OCI-LY3 (cell line): ENCODE measurements at regions not wholly inside any gene's neighbourhood (a gene's known extent, or its start where the extent isn't known, plus 50 kb on each side); places are given as distances from the start of the nearest gene placed in this dataset.

Experiments
- EZH2phosphoT487 ChIP-seq: fragments of 200-600 bp; shearing (Covaris generic); IDR thresholded peaks from 2 replicates; pipeline ENCODE4 v1.6.1; 2018; ENCODE audit warnings: antibody characterized with exemption, mixed run types, low read depth
- TF ChIP-seq, protein P1 (sequence below): fragments of 200-600, 300-600 bp; sonication (generic); IDR thresholded peaks from 2 replicates; pipeline ENCODE4 v1.5.1; 2014; ENCODE audit warnings: antibody characterized with exemption, low read length, low read depth

DNA sequence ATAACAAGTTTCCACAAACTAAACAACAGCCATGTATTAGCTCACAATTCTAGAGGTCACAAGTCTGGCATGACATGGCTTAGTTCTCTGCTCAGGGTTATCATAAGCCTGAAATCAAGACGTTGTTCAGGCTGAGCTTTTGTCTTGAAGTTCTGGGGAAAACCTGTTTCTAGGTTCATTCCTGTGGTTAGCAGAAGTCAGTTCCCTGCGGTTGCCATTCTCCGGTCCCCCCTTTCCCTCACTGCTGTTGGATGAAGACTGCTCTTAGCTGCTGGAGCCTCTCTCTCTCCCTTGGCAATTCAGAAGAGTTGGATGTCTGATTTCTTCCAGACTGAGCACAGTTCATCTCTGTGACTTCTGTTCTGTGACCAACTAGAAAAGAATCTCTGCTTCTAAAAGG is 962.6 kb downstream of the PCDH7 start:
- TF ChIP-seq, protein P1, sequence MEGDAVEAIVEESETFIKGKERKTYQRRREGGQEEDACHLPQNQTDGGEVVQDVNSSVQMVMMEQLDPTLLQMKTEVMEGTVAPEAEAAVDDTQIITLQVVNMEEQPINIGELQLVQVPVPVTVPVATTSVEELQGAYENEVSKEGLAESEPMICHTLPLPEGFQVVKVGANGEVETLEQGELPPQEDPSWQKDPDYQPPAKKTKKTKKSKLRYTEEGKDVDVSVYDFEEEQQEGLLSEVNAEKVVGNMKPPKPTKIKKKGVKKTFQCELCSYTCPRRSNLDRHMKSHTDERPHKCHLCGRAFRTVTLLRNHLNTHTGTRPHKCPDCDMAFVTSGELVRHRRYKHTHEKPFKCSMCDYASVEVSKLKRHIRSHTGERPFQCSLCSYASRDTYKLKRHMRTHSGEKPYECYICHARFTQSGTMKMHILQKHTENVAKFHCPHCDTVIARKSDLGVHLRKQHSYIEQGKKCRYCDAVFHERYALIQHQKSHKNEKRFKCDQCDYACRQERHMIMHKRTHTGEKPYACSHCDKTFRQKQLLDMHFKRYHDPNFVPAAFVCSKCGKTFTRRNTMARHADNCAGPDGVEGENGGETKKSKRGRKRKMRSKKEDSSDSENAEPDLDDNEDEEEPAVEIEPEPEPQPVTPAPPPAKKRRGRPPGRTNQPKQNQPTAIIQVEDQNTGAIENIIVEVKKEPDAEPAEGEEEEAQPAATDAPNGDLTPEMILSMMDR, result no peak
- TF ChIP-seq EZH2phosphoT487, result no peak
